ENCODE measurements at regions not wholly inside any gene's neighbourhood (a gene's known extent, or its start where the extent isn't known, plus 50 kb on each side); places are given as distances from the start of the nearest gene placed in this dataset.
"Not testable (repeated sequence)": the region's sequence is repeated elsewhere in the genome, so short reads cannot be mapped to it uniquely, and the experiment has no call there.

GRCh38 chrX:125533352-125533751, 213.7 kb downstream of the TEX13C start:
- H3K4me3 ChIP-seq (ENCODE audit: low read depth, low read length) = no peak overlapping the region
- DNase-seq (ENCODE audit: low read depth) = no peak
- no peak for TF ChIP-seq CTCF (IDR thresholded peaks at IDR 0.05; ENCODE audit: control insufficient read depth, extremely low read depth, insufficient read depth)

- TF ChIP-seq CTCF (IDR thresholded peaks at IDR 0.05; ENCODE audit: control insufficient read depth, extremely low read depth, insufficient read depth) = no peak
- H3K4me3 ChIP-seq (ENCODE audit: low read depth, low read length) = no peak overlapping the region
- no peak for DNase-seq (ENCODE audit: low read depth)
Observed at GRCh38 chrX:125544031-125544660, 224.5 kb downstream of the TEX13C start.

GRCh38 chrX:125544856-125545255, 225.2 kb downstream of the TEX13C start:
- TF ChIP-seq CTCF (IDR thresholded peaks at IDR 0.05; ENCODE audit: control insufficient read depth, extremely low read depth, insufficient read depth) = no peak
- DNase-seq (ENCODE audit: low read depth) = no peak
- H3K4me3 ChIP-seq (ENCODE audit: low read depth, low read length) = no peak overlapping the region

- no peak for TF ChIP-seq CTCF (IDR thresholded peaks at IDR 0.05; ENCODE audit: control insufficient read depth, extremely low read depth, insufficient read depth)
- DNase-seq (ENCODE audit: low read depth) = no peak
- no peak overlapping the region for H3K4me3 ChIP-seq (ENCODE audit: low read depth, low read length)
Observed at GRCh38 chrX:125577479-125577878, 257.8 kb downstream of the TEX13C start.

- TF ChIP-seq CTCF (IDR thresholded peaks at IDR 0.05; ENCODE audit: control insufficient read depth, extremely low read depth, insufficient read depth) = no peak
- H3K4me3 ChIP-seq (ENCODE audit: low read depth, low read length) = no peak overlapping the region
- no peak for DNase-seq (ENCODE audit: low read depth)
Observed at GRCh38 chrX:125604448-125604847, 284.8 kb downstream of the TEX13C start.

GRCh38 chrX:125605145-125605544, 285.5 kb downstream of the TEX13C start:
- H3K4me3 ChIP-seq (ENCODE audit: low read depth, low read length) = no peak overlapping the region
- TF ChIP-seq CTCF (IDR thresholded peaks at IDR 0.05; ENCODE audit: control insufficient read depth, extremely low read depth, insufficient read depth) = no peak
- DNase-seq (ENCODE audit: low read depth) = no peak

GRCh38 chrX:125614591-125615343, 295.1 kb downstream of the TEX13C start:
- not testable (repeated sequence) for DNase-seq (ENCODE audit: low read depth); H3K4me3 ChIP-seq (ENCODE audit: low read depth, low read length)

Data from LNCaP clone FGC (cell line).